GM18499 (cell line): ENCODE measurements at regions not wholly inside any gene's neighbourhood (a gene's known extent, or its start where the extent isn't known, plus 50 kb on each side); places are given as distances from the start of the nearest gene placed in this dataset.
A peak's percentile ranks its signal among the peaks of the same experiment; 100 is the strongest.
"Not testable (repeated sequence)": the region's sequence is repeated elsewhere in the genome, so short reads cannot be mapped to it uniquely, and the experiment has no call there.

ENCODE experiments used
- ATAC-seq: cut with Tn5 transposase; IDR thresholded peaks from one replicate; pipeline ENCODE4 v1.9.1; 2021; ENCODE audit warnings: moderate number of reproducible peaks; ENCODE audit not compliant: insufficient read depth, unreplicated experiment

GRCh38 chr3:153864793-153865192, 256.4 kb upstream of the ARHGEF26 start:
- ATAC-seq, result no peak

- ATAC-seq, result no peak
Observed at GRCh38 chr3:153866901-153867300, 254.3 kb upstream of the ARHGEF26 start.

DNA sequence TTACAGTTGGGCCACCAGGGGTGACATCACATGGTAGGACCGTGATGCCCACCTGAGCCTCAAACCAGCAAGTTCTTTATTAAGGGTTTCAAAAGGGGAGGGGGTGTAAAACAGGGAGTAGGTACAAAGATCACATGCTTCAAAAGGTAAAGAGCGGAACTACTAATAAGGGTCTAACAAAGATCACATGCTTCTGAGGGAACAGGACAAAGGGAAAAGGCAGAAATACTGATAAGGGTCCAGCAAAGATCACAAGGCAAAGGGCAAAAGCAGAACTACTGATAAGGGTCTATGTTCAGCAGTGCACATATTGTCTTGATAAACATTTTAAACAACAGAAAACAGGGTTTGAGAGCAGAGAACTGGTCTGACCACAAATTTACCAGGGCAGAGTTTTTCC, 246.8 kb upstream of the ARHGEF26 start:
- ATAC-seq, result not testable (repeated sequence)

GRCh38 chr3:153880493-153880892, 240.7 kb upstream of the ARHGEF26 start:
- ATAC-seq, result no peak

DNA sequence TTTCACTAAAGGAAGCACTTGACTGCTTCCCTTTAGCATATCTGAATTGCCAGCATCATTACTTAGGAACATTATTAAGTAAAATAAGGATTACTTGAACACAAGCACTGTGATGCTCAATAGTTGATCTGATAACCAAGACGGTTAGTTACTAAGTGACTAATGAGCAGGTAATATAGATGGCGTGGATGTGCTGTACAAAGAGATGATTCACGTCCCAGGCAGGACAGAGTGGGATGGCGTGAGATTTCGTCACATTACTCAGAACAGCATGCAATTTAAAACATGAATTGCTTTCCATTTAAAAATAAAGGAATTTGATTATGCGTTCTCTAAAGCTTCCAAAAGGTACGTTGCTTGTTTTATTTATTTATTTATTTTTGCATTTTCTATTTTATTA, 240.0 kb upstream of the ARHGEF26 start:
- no peak for ATAC-seq

DNA sequence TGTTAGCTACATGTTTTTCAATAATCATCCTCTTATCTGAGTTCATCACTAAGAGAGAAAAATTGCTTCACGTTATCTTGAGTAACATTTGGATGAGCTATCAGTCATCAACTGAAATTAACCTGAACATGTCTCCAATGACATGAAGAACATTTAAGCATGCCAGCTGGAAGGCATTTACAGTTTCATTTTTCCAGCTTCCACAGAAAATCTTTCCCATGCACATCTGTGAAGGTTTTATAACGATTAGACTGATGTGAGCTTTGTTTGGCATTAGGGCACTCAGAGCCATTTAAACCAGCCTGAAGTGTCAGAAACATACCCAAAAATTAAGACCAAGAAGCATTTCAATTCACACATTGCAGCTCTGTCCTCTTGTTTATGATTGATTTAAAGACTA, 235.8 kb upstream of the ARHGEF26 start:
- no peak for ATAC-seq

DNA sequence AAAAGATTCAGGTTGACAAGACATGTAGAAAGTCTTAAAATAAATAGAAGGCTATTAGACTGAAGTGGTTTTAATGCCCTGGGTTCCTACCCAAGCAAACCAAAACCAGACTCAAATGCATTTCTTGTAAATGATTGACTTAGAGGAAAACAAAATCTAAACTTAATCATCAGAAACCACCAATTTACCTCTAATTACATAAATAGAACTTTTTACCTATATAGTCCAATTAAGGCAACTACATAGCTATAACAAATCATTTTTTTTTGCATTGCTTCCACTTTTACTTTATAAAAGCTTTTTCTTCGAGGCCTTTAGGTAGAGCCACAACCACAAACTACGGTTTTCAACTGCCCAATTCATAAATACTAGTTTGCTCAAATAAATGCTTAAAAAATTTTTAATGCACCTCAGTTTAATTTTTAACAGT, 231.3 kb upstream of the ARHGEF26 start:
- no peak for ATAC-seq

DNA sequence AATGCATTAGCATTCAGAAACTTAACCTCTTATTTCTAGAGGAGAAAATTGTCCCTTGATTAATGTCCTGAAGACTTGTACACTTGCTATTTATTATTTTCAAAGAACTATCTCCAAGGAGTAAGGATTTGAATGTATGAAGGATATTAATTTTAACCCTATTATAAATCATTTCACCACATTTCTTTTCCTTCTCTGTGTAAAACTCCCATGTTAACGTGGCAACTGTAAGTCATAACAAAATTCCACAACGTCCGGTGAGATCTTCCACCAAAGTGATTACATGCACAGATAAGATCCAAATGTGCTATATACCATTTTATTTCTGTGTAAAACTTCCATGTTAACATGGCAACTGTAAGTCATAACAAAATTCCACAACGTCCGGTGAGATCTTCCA, 229.1 kb upstream of the ARHGEF26 start:
- no peak for ATAC-seq

DNA sequence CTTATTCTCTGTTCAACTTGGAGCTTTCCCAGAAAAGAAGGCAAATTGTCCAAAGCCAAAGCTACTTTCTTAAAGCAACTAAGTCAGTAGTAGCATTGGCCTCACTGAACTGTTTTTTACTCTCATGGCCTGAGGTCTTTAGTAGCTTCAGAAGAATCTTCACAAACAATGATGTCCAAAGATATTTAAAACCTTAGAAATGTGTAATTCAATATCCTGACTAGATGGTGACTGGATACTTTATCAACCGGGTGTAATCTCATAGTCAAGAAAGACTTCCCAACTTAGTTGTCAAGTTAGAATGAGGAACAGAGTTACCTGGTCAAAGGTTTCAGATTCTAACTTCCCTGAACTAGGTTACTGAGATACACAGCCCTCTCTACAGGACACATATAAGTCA, 226.3 kb upstream of the ARHGEF26 start:
- ATAC-seq, result no peak

DNA sequence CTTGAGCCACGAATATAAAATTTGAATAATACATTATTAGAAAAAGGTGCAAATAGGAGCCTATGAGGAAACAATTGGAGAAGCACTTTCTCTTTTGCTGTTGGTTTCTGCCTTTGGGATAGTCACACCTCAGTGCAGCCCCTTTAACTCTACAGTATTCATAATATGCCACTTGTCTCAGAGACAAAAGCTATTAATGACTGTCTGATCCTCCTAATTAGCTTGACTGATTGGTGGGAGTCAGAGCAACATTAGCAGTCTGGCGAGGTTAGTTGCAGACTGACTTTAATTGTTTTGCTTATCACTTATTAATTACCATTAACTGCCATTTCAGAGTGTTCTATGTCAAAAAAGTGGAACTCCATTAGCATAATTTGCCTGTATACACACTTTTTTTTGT, 225.0 kb upstream of the ARHGEF26 start:
- no peak for ATAC-seq

DNA sequence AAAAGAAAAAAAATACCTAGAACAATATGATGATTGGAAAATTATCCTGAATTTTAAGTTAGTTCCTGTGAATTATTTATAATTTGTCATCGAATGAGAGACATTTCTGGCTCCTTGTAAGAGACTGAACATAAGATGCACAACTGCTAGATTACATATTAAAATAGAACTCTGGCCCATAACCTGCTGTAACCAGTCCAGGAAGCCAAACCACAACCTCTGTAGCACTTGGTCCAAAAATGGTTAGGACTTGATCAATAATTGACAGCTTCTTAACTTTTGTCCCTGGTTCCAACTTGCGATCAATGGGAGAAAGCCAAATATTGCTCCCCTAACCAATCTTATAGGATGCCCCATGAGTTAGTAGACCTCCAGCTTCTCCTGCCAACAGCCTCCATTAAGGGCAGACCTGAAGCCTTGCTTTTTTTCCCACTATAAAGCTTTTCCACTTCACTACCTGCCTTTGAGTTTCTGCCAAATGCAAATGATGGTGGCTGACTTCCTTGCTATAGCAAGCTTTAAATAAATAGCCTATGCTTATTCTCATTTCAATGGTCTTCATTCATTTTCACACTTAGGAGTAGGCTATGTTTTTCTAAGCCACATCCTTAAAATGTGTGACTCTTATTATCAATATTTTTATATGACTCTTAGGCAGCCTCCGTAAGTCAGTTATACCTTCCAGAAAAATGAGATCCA, 224.0 kb upstream of the ARHGEF26 start:
- peak; percentile 55 for ATAC-seq

DNA sequence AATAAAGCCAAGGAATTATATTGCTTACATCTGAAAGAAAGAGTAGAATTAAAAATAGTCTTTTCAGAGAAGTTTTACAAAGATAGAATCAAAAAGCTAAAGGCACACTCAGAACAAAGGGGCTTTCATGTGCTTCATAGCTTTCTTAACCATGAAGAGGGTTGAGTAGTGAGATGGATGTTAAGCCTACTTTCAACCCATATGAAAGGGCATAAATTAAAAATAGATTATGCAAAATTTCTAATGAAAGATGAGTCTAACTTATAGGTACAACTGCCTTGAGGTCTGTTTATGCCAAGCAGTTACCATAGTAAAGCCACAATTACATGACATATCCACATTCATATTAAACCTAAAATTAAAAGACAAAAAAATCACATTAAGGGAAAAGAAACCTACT, 223.3 kb upstream of the ARHGEF26 start:
- peak; percentile 78 for ATAC-seq

- ATAC-seq, result no peak
Observed at GRCh38 chr3:153901152-153901551, 220.0 kb upstream of the ARHGEF26 start.

DNA sequence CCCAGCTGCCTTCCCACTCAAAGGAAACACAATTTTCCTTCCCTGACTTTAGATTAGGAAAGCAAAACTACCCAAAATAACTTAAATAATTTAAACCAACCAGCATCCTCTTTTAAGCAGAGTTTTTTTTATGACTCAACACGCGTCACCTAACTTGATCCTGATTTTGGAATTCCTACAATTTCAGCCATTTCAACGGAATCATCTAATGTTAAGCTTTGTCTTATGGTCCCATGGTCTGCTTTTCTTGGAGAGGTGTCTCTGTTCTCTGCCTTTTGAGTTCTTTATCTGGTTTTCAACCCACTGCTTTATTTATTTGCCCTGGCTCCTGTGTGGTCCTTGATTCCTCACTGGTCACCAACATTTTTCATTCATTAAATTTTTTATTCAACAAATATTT, 219.2 kb upstream of the ARHGEF26 start:
- ATAC-seq, result no peak

- no peak for ATAC-seq
Observed at GRCh38 chr3:153903430-153903829, 217.8 kb upstream of the ARHGEF26 start.

GRCh38 chr3:153906366-153906765, 214.8 kb upstream of the ARHGEF26 start:
- ATAC-seq, result no peak

GRCh38 chr3:153910387-153910786, 210.8 kb upstream of the ARHGEF26 start:
- ATAC-seq, result no peak

DNA sequence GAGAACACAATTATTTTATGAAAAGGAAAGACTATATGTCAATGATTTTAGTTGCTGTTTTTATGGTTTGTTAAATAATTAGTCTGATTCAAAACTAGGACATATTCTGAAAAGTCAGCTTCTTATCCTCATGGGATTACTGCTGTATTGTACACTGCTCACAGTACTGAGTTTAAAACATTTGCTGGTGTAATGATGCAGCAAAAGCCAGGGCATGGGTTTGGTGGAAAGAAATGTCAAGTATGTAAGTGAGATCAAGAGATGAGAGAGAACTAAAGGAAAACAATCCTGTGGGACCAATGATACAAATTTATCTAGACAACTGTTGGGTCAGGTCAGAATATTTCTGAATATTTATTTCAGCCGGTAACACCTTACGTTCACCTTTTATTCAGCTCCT, 210.1 kb upstream of the ARHGEF26 start:
- no peak for ATAC-seq

- ATAC-seq, result no peak
Observed at GRCh38 chr3:153919773-153920172, 201.4 kb upstream of the ARHGEF26 start.

GRCh38 chr3:153921826-153922225, 199.4 kb upstream of the ARHGEF26 start:
- no peak for ATAC-seq

- ATAC-seq, result no peak
Observed at GRCh38 chr3:153925841-153926514, 195.2 kb upstream of the ARHGEF26 start.

DNA sequence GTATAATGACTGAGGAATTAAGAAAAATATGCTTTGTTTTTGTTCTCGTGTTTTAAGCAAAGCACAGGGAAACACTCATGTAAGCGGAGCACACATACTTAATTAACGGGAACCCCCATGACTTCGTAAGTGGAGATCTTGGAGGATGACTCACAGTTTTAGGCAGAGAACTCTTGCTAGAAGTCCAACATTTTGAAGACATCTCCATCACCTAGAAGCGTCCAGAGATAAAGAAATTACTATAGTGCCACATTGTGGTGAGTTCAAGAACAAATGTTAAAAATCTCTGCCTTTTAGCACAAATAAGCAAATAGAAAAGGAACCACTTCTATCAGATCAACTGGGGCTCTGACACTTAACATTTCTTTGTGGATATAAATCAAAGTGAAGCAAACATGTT, 194.1 kb upstream of the ARHGEF26 start:
- ATAC-seq, result no peak
